T47D (cell line): ENCODE measurements at regions not wholly inside any gene's neighbourhood (a gene's known extent, or its start where the extent isn't known, plus 50 kb on each side); places are given as distances from the start of the nearest gene placed in this dataset.

Experiments
- DNase-seq, 2 experiments: peaks; one replicate each; pipeline versions ENCODE4 v3.0.0 to v3.0.0-alpha.2; 2011 to 2012; ENCODE audit warnings: low read depth in 1 of 2, low spot score in 1 of 2
- JUND ChIP-seq: IDR thresholded peaks from 2 replicates; pipeline ENCODE4 v1.6.1; 2012; ENCODE audit warnings: low read depth
- in situ Hi-C: cut with HindIII; loops from 2 replicates; pipeline ENCODE4 v1.10.0; 2016; ENCODE audit warnings: low sequenced_read_pairs, low pct_unique_long_range_greater_than_20kb

- no peak for DNase-seq
Measured at GRCh38 chr5:172588380-172588779, 52.7 kb upstream of the NEURL1B start.

GRCh38 chr5:172587061-172587405 is 54.0 kb upstream of the NEURL1B start:
- in situ Hi-C loops = no loop called here
- no peak for DNase-seq
- TF ChIP-seq JUND = no peak

More at GRCh38 chr5:172588380-172588779, 52.7 kb upstream of the NEURL1B start:
- TF ChIP-seq JUND = no peak
- in situ Hi-C loops = no loop called here

- DNase-seq = no peak
- in situ Hi-C loops = no loop called here
- no peak for TF ChIP-seq JUND
Measured at GRCh38 chr5:172586125-172587060, 54.7 kb upstream of the NEURL1B start.

GRCh38 chr5:172585114-172585513 is 55.9 kb upstream of the NEURL1B start:
- TF ChIP-seq JUND = no peak
- no peak for DNase-seq
- in situ Hi-C loops = no loop called here

GRCh38 chr5:172584638-172585037 is 56.4 kb upstream of the NEURL1B start:
- DNase-seq = no peak
- in situ Hi-C loops = no loop called here
- no peak for TF ChIP-seq JUND

- in situ Hi-C loops = no loop called here
- no peak for DNase-seq
- TF ChIP-seq JUND = no peak
Measured at GRCh38 chr5:172583931-172584511, 57.0 kb upstream of the NEURL1B start.

- in situ Hi-C loops = no loop called here
- no peak for TF ChIP-seq JUND
Measured at GRCh38 chr5:172582940-172583339, 58.1 kb upstream of the NEURL1B start.

GRCh38 chr5:172581315-172581714 is 59.7 kb upstream of the NEURL1B start:
- in situ Hi-C loops = no loop called here
- TF ChIP-seq JUND = no peak
- no peak for DNase-seq

More at GRCh38 chr5:172582940-172583339, 58.1 kb upstream of the NEURL1B start:
- no peak for DNase-seq

- no peak for TF ChIP-seq JUND
- DNase-seq = no peak
- in situ Hi-C loops = no loop called here
Measured at GRCh38 chr5:172579403-172579990, 61.6 kb upstream of the NEURL1B start.

- in situ Hi-C loops = no loop called here
- no peak for DNase-seq
- TF ChIP-seq JUND = no peak
Measured at GRCh38 chr5:172577267-172577909, 63.7 kb upstream of the NEURL1B start.

GRCh38 chr5:172575816-172576545 is 65.1 kb upstream of the NEURL1B start:
- no peak for TF ChIP-seq JUND
- in situ Hi-C loops = no loop called here
- no peak for DNase-seq

- TF ChIP-seq JUND = no peak
- in situ Hi-C loops = no loop called here
- no peak for DNase-seq
Measured at GRCh38 chr5:172575416-172575815, 65.6 kb upstream of the NEURL1B start.
